NOMO-1 treated with dmso at 0.1 percent for 144 hours (cell line): ENCODE measurements at regions not wholly inside any gene's neighbourhood (a gene's known extent, or its start where the extent isn't known, plus 50 kb on each side); places are given as distances from the start of the nearest gene placed in this dataset.

Experiments
- DNase-seq: peaks from one replicate; lab custom pipeline; 2025; ENCODE audit not compliant: unreplicated experiment; lab: John Stamatoyannopoulos, UW

- no peak for DNase-seq
Measured at GRCh38 chr1:81700728-81701470, 99.8 kb upstream of the ADGRL2 start.

GRCh38 chr1:81699234-81699633 lies 101.5 kb upstream of the ADGRL2 start:
- no peak for DNase-seq

GRCh38 chr1:81695741-81696140 lies 105.0 kb upstream of the ADGRL2 start:
- no peak for DNase-seq

- DNase-seq: no peak
Measured at GRCh38 chr1:81693316-81693715, 107.4 kb upstream of the ADGRL2 start.

- no peak for DNase-seq
Measured at GRCh38 chr1:81690676-81691453, 109.9 kb upstream of the ADGRL2 start.

- DNase-seq: no peak
Measured at GRCh38 chr1:81689531-81689941, 111.2 kb upstream of the ADGRL2 start.

- DNase-seq: no peak
Measured at GRCh38 chr1:81682490-81682889, 118.2 kb upstream of the ADGRL2 start.

GRCh38 chr1:81681601-81682266 lies 119.0 kb upstream of the ADGRL2 start:
- DNase-seq: no peak

GRCh38 chr1:81681114-81681513 lies 119.6 kb upstream of the ADGRL2 start:
- DNase-seq: no peak

- peak; percentile 53 for DNase-seq
Measured at GRCh38 chr1:81679942-81680341, 120.8 kb upstream of the ADGRL2 start.

- DNase-seq: no peak
Measured at GRCh38 chr1:81678779-81679178, 122.0 kb upstream of the ADGRL2 start.

GRCh38 chr1:81672766-81673165 lies 128.0 kb upstream of the ADGRL2 start:
- no peak for DNase-seq

GRCh38 chr1:81671038-81671437 lies 129.7 kb upstream of the ADGRL2 start:
- no peak for DNase-seq

GRCh38 chr1:81670286-81670685 lies 130.4 kb upstream of the ADGRL2 start:
- DNase-seq: no peak

- DNase-seq: no peak
Measured at GRCh38 chr1:81666586-81666985, 134.1 kb upstream of the ADGRL2 start.

GRCh38 chr1:81664341-81664740 lies 136.4 kb upstream of the ADGRL2 start:
- DNase-seq: no peak

- DNase-seq: no peak
Measured at GRCh38 chr1:81662913-81663526, 137.7 kb upstream of the ADGRL2 start.

- no peak for DNase-seq
Measured at GRCh38 chr1:81660286-81660685, 140.4 kb upstream of the ADGRL2 start.

- no peak for DNase-seq
Measured at GRCh38 chr1:81654657-81655056, 146.1 kb upstream of the ADGRL2 start.

GRCh38 chr1:81654147-81654546 lies 146.6 kb upstream of the ADGRL2 start:
- no peak for DNase-seq

GRCh38 chr1:81650776-81651175 lies 150.0 kb upstream of the ADGRL2 start:
- DNase-seq: no peak
